ENCODE measurements at regions not wholly inside any gene's neighbourhood (a gene's known extent, or its start where the extent isn't known, plus 50 kb on each side); places are given as distances from the start of the nearest gene placed in this dataset.

- TF ChIP-seq CHD2 (IDR thresholded peaks at IDR 0.05; ENCODE audit: low read depth, low read length) = no peak
- no peak for TF ChIP-seq ZNF780A (CRISPR knock-in tag; IDR thresholded peaks at IDR 0.05)
- no peak for TF ChIP-seq ISX (CRISPR knock-in tag; conservative IDR thresholded peaks at IDR 0.05)
These were observed 966.3 kb upstream of the POU3F3 start for GRCh38 chr2:103887625-103888024.

All from HepG2 (cell line).